Fibroblast of lung (primary cell): ENCODE measurements at regions not wholly inside any gene's neighbourhood (a gene's known extent, or its start where the extent isn't known, plus 50 kb on each side); places are given as distances from the start of the nearest gene placed in this dataset.

ENCODE experiments used
- CTCF ChIP-seq, 2 donors: IDR thresholded peaks in 1 of 2; conservative IDR thresholded peaks in 1 of 2; 1 replicate in 1 of 2; 2 replicates in 1 of 2; pipeline ENCODE4 v1.5.1; 2011 to 2012; ENCODE audit warnings: low read length in 2 of 2, control low read depth in 1 of 2, inconsistent platforms in 1 of 2, low read depth in 1 of 2, mild to moderate bottlenecking in 1 of 2
- EZH2 ChIP-seq: IDR thresholded peaks from 2 replicates; pipeline ENCODE4 v1.5.1; 2012; ENCODE audit warnings: low read length, control low read depth, mild to moderate bottlenecking; ENCODE audit errors: missing control alignments

GRCh38 chr2:139394801-139395200 lies 614.6 kb upstream of the NXPH2 start:
- TF ChIP-seq CTCF (conservative IDR thresholded peaks at IDR 0.05 in 1 of 2, IDR thresholded peaks at IDR 0.05 in 1 of 2; ENCODE audit: low read depth in 1 of 2, low read length in 2 of 2) = no peak
- no peak for TF ChIP-seq EZH2
